ENCODE measurements at regions not wholly inside any gene's neighbourhood (a gene's known extent, or its start where the extent isn't known, plus 50 kb on each side); places are given as distances from the start of the nearest gene placed in this dataset.

- TF ChIP-seq POLR2AphosphoS5 (IDR thresholded peaks at IDR 0.05) (no peak), CTCF (IDR thresholded peaks at IDR 0.05; ENCODE audit: poor library complexity, severe bottlenecking) (no peak), EP300 (conservative IDR thresholded peaks at IDR 0.05; ENCODE audit: poor library complexity, severe bottlenecking) (no peak), EZH2 (IDR thresholded peaks at IDR 0.05; ENCODE audit: borderline replicate concordance, insufficient read depth, low read length, poor library complexity, severe bottlenecking) (no peak), RAD21 (conservative IDR thresholded peaks at IDR 0.05) (no peak), SMC3 (conservative IDR thresholded peaks at IDR 0.05; ENCODE audit: poor library complexity) (no peak)
- TF ChIP-seq, protein P1, sequence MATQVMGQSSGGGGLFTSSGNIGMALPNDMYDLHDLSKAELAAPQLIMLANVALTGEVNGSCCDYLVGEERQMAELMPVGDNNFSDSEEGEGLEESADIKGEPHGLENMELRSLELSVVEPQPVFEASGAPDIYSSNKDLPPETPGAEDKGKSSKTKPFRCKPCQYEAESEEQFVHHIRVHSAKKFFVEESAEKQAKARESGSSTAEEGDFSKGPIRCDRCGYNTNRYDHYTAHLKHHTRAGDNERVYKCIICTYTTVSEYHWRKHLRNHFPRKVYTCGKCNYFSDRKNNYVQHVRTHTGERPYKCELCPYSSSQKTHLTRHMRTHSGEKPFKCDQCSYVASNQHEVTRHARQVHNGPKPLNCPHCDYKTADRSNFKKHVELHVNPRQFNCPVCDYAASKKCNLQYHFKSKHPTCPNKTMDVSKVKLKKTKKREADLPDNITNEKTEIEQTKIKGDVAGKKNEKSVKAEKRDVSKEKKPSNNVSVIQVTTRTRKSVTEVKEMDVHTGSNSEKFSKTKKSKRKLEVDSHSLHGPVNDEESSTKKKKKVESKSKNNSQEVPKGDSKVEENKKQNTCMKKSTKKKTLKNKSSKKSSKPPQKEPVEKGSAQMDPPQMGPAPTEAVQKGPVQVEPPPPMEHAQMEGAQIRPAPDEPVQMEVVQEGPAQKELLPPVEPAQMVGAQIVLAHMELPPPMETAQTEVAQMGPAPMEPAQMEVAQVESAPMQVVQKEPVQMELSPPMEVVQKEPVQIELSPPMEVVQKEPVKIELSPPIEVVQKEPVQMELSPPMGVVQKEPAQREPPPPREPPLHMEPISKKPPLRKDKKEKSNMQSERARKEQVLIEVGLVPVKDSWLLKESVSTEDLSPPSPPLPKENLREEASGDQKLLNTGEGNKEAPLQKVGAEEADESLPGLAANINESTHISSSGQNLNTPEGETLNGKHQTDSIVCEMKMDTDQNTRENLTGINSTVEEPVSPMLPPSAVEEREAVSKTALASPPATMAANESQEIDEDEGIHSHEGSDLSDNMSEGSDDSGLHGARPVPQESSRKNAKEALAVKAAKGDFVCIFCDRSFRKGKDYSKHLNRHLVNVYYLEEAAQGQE (IDR thresholded peaks at IDR 0.05; ENCODE audit: borderline replicate concordance) = no peak
Measured at GRCh38 chr4:183831683-183832082, 73.4 kb upstream of the STOX2 start.

Measured in neural cell (in vitro differentiated cells).